Heart left ventricle (tissue), 16 donors: ENCODE measurements at regions not wholly inside any gene's neighbourhood (a gene's known extent, or its start where the extent isn't known, plus 50 kb on each side); places are given as distances from the start of the nearest gene placed in this dataset.

Source experiments
- ATAC-seq, 4 donors: fragments of 200-7000 bp; cut with Tn5 transposase; one replicate each; pipeline ENCODE4 v1.9.1; 2020 to 2022; ENCODE audit warnings: moderate library complexity in 4 of 4, mild to moderate bottlenecking in 3 of 4, moderate number of reproducible peaks in 1 of 4
- DNase-seq, 5 donors: peaks; one replicate each; pipeline ENCODE4 v3.0.0-alpha.2; 2020
- H3K27ac ChIP-seq, 12 donors: fragments of 200-600 bp; sonication (generic) in 4 of 12; one replicate each; pipeline versions ENCODE4 v1.5.0 to v1.8.0; 2016 to 2022; ENCODE audit warnings: mild to moderate bottlenecking in 2 of 12
- H3K27me3 ChIP-seq, 9 donors: fragments of 200-600 bp; sonication (generic) in 2 of 9; one replicate each; pipeline versions ENCODE4 v1.5.1 to v1.8.0; 2016 to 2022; ENCODE audit warnings: mild to moderate bottlenecking in 3 of 9
- H3K36me3 ChIP-seq, 9 donors: fragments of 200-600 bp; sonication (generic) in 2 of 9; one replicate each; pipeline versions ENCODE4 v1.5.0 to v1.8.0; 2018 to 2022; ENCODE audit warnings: mild to moderate bottlenecking in 2 of 9
- H3K4me1 ChIP-seq, 12 donors: fragments of 200-600 bp; sonication (generic) in 4 of 12; one replicate each; pipeline versions ENCODE4 v1.5.0 to v1.8.0; 2016 to 2022; ENCODE audit warnings: mild to moderate bottlenecking in 3 of 12
- H3K4me3 ChIP-seq, 12 donors: fragments of 200-600 bp; sonication (generic) in 4 of 12; one replicate each; pipeline versions ENCODE4 v1.5.0 to v1.8.0; 2017 to 2022; ENCODE audit warnings: mild to moderate bottlenecking in 9 of 12, moderate library complexity in 4 of 12
- H3K9me3 ChIP-seq, 12 donors: fragments of 200-600 bp; sonication (generic) in 4 of 12; one replicate each; pipeline versions ENCODE4 v1.5.0 to v1.8.0; 2016 to 2022; ENCODE audit warnings: mild to moderate bottlenecking in 1 of 12
- WGBS, 4 donors: extraction: QIAGEN DNeasy Blood & Tissue Kit in 2 of 4; methylation state at CpG; one replicate each; pipeline versions ENCODE4 v1.1.5 to v1.1.7; 2013 to 2018; 5-methylcytosine and 5-hydroxymethylcytosine counted together
- intact Hi-C, 10 donors: fragments of 100-400 bp; cut with DNase I; formaldehyde crosslinking; loops; one replicate each; pipeline versions ENCODE4 v1.11.1 to v1.14.2; 2022
- TF ChIP-seq, protein P1 (sequence below), 12 donors: fragments of 200-600 bp; sonication (generic) in 4 of 12; IDR thresholded peaks; one replicate each; pipeline versions ENCODE4 v1.5.0 to v1.8.0; 2018 to 2022; ENCODE audit warnings: antibody characterized with exemption in 12 of 12, mild to moderate bottlenecking in 5 of 12
- donor health status: ischemic (EF 13 %, LVEDD 7.1; RV severe dilation, severe dysfunction).
- donor health status: healthy with polysubstance abuse.
- donor health status: DM: no; HTN: yes; CAD: no.
- donor health status: DM: no; HTN: no; CAD: no.
- donor health status: ischemic (EF 25% LVEDD 6.9; RV normal size, moderate dysfunction).
- donor health status: ischemic (EF 25% LVEDD 5.7; RV mildly dilated, moderate dysfunction).
- donor health status: healthy.
- donor health status: DM: yes; HTN: yes; CAD: no.
- donor health status: ischemic (EF 35%, LVEDD 5.7; RV mildly dilated, moderate dysfunction).
- donor health status: nonischemic (EF 11% LVEDD 7.7; RV severe dilation, severe dysfunction).
- donor health status: DM: yes; HTN: yes; CAD: no.
- donor health status: PGD.
- donor health status: ischemic (EF 29% LVEDD 5.4; RV normal size, mild dysfunction).
- donor health status: nonischemic (EF 23%, LVEDD 6.1; RV moderate dilation, normal function).

DNA sequence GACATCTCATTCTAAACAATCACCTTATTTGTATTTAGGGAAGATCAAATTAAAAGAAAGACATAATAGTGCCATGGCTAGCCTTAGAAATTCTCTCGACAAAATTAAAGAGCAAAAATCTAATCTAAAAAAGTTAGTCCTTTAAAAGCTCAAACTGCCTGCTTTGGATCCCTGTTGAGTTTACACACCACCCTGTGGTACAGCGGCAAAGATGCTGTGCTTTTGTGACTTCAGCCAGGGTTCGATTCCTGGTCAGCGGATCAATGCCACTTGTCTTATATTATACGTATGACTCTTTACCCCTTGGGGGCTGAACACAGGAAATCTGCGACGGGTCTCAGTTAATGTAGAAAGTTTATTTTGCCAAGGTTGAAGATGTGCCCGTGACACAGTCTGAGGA lies 51.3 kb upstream of the VOPP1 start:
- intact Hi-C loops = no loop called here
- no peak overlapping the region for H3K27ac ChIP-seq
- WGBS, 4 donors = 86 to 89% (median 87%) methylated on average over 8 of the region's 8 CpGs
- H3K4me1 ChIP-seq = no peaks in the 10 kb centered on the region
- H3K36me3 ChIP-seq = no peaks in the 10 kb centered on the region
- ATAC-seq = no peak
- peaks cover 0 to 8% (median 0%) of the 10 kb centered on the region in 9 donors for H3K27me3 ChIP-seq
- H3K9me3 ChIP-seq = peaks cover 0 to 21% (median 0%) of the 10 kb centered on the region in 12 donors
- DNase-seq = no peak
- TF ChIP-seq, protein P1, sequence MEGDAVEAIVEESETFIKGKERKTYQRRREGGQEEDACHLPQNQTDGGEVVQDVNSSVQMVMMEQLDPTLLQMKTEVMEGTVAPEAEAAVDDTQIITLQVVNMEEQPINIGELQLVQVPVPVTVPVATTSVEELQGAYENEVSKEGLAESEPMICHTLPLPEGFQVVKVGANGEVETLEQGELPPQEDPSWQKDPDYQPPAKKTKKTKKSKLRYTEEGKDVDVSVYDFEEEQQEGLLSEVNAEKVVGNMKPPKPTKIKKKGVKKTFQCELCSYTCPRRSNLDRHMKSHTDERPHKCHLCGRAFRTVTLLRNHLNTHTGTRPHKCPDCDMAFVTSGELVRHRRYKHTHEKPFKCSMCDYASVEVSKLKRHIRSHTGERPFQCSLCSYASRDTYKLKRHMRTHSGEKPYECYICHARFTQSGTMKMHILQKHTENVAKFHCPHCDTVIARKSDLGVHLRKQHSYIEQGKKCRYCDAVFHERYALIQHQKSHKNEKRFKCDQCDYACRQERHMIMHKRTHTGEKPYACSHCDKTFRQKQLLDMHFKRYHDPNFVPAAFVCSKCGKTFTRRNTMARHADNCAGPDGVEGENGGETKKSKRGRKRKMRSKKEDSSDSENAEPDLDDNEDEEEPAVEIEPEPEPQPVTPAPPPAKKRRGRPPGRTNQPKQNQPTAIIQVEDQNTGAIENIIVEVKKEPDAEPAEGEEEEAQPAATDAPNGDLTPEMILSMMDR (IDR thresholded peaks at IDR 0.05) = no peak
- no peak overlapping the region for H3K4me3 ChIP-seq

DNA sequence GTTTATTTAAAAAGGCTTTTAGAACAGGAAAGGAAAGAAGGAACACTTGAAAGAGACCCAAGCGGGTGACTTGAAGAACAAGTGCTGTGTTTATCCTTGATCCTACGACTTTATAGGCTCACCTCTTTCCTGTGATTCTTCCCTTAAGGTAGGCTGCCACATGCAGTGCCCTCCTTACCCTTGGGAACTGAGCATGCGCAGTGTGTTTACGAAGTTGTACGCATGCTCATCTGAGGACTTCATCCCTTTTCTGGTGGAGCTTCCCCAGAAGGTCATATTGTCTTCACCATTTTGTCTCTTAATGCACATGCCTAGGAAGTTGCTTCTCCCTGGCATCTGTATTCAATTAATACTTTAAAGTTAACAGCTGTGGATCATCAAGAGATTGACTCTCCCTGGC lies 49.9 kb upstream of the VOPP1 start:
- ATAC-seq (no peak), DNase-seq (no peak)
- Histone ChIP-seq H3K27me3 (peaks cover 0 to 12% (median 0%) of the 10 kb centered on the region in 9 donors), H3K27ac (no peak overlapping the region), H3K36me3 (no peaks in the 10 kb centered on the region), H3K9me3 (peaks cover 0 to 19% (median 0%) of the 10 kb centered on the region in 12 donors), H3K4me3 (no peak overlapping the region), H3K4me1 (no peaks in the 10 kb centered on the region)
- TF ChIP-seq, protein P1 (IDR thresholded peaks at IDR 0.05) = no peak
- intact Hi-C loops = no loop called here
- 84 to 88% (median 85%) methylated on average over 5 of the region's 5 CpGs for WGBS, 4 donors
